Activated T-cell treated with anti-CD3 and anti-CD28 coated beads, Interleukin-2, amount 50 U/mL, for 1 hour (primary cell): ENCODE measurements at regions not wholly inside any gene's neighbourhood (a gene's known extent, or its start where the extent isn't known, plus 50 kb on each side); places are given as distances from the start of the nearest gene placed in this dataset.
"Not testable (repeated sequence)": the region's sequence is repeated elsewhere in the genome, so short reads cannot be mapped to it uniquely, and the experiment has no call there.

Source experiments
- DNase-seq: peaks from one replicate; pipeline ENCODE4 v3.0.0-alpha.2; 2020

DNA sequence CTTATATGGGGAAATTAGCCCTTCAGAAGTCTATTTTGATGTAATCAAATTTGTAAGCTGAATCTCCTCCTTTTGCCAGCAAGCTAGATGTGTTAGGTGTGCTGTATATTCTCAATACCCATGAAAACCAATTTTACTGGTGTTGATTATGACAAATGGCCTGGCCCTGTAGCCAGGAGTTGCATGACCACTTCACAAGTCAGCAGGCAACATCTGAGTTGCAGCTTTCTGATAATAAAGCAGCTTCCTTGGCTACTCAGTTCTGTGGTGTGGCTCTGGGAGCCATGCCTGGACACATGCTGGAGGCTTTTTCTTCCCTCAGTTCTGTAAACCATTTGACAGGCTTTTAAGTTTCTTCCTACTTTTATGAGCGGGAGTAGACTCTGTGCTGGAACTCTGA is 154.1 kb upstream of the CXCL13 start:
- no peak for DNase-seq

DNA sequence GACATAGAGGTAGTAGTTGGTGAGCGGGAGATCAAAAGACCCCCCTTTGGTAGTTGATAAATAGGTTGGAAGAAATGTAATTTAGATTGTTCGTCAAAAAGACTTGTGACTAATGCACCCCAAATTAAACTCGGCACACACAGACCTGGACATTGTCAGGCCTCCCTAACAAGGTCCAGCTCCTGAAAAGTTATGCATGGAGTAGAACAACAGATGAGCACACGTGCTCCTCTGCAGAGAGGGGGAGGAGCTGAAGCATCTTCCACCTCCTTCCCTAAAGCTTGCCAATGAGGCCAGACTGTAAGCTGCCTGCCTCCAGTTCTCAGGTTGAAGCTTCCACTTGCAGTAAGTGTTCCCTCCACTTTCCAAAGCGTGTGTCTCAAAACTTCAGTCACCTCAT is 153.5 kb upstream of the CXCL13 start:
- not testable (repeated sequence) for DNase-seq

DNA sequence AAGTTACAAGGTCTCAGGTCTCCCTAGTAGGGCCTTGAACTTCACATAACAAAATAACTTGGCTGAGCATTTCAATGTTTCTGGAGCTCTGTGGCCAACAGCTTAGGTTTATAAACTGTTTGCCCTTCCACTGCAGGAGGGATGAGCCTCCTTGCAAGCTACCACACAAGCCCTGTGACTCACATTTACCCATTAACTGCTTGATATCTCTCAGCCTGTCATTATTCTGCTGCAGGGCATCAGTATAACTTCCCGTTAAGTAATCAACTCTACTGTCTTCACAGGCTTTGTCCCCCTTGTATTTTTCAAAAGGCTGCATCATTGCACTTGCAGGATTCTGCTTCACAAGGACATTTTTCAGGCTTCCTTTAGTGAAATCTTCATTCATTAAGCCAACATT is 151.7 kb upstream of the CXCL13 start:
- DNase-seq = no peak

DNA sequence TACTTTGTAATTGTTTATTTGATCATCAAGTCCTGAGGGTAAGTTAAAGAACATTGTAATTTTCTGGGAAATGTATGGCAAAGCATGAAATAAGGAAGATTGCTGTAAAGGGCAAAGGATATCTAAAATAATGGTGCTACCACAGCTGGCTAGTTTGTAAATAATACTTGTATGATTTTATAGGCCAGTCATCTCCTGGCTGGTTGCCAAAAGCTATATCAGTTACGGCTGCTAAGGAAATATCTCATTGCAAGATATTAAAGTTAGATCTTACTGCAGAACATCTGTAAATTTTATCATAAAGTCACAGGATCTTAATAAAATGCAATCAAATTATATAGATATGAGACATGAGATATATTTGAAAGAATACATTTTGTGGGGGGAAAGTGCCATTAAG is 150.8 kb upstream of the CXCL13 start:
- DNase-seq = no peak

DNA sequence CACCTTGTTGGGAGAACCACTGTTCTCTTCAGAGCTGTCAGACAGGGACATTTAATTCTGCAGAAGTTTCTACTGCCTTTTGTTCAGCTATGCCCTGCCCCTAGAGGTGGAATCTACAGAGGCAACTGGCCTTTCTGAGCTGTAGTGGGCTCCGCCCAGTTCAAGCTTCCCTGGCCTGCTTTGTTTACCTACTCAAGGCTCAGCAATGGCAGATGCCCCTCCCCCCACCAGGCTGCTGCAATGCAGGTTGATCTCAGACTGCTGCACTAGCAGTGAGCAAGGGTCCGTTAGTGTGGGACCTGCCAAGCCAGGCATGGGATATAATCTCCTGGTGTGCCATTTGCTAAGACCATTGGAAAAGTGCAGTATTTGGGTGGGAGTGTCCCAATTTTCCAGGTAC is 141.5 kb upstream of the CXCL13 start:
- DNase-seq = not testable (repeated sequence)

DNA sequence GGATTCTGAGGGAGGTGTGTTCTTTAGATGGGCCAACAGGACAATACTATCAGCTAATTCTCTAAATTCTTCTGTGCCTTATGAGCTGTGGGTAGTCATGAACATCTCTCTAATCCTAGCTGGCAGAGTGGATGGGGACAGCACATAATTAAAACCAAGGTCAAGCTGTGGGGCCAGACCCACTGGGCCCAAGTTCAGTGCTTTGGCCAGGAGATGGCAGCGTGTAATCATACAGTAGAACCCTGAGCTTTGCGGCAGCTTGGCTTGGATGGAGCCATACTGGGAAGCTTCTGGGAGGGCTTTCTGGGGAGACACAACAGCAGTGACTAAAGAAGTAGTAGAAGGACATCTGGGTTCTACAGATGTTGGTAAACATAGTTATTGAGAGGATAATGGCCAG is 140.3 kb upstream of the CXCL13 start:
- no peak for DNase-seq

DNA sequence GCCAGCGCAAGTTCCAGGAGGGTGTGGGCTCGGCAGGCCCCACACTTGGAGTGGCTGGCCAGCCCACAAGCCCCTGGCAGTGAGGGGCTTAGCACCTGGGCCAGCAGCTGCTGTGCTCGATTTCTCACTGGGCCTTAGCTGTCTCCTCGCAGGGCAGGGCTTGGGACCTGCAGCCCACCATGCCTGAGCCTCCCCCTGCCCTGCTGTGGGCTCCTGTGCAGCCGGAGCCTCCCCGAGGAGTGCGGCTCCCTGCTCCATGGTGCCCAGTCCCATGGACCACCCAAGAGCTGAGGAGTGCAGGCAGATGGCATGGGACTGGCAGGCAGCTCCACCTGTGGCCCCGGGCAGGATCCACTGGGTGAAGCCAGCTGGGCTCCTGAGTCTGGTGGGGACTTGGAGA is 139.2 kb upstream of the CXCL13 start:
- no peak for DNase-seq

DNA sequence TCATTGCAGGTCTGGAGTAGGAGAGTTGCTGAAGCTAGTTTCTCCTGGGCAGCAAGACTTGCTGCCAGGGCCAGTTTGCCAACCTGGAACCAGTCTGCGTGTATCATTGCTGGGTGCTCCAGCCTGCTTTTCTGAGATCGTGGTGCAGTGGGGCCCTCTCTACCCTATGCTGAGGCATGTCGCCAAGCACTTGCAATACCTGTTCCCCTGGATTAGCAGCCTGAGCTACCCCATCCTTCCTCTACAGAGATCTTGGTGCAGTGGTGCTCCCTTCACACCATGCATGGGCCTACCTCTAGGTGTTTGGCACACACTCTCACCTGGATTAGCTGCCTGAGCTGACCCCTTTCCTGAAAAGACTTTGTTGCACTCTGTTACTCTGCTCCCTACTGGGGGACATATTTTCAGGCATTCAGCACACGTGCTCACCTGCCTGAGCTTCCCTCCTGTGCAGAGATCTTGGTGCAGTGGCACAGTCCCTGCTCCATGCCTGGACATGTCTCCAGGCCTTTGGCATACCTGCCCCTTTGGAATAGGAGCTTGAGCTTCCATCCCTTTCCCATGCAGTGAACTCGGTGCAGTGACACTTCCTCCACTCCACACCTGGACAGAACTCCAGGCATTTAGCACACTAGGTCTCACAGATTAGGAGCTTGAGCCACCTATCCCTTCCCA is 133.7 kb upstream of the CXCL13 start:
- no peak for DNase-seq

DNA sequence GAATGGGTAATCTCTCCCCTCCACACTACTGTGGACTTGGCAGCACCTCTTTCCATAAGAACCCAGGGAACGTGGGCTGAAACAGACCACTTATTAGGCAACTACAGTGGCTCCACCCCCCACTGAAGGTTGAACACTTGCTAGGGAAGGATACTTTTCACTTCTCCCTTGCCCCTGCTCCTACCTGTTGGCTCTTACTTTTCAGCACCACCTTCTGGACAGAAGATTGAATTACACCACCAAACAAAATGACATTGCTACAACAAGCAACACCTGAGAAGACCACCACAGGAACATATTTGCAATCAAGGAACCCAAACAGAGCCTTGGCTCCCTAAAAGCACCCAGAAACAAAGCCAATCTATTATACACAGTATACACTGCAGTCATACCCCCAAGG is 132.1 kb upstream of the CXCL13 start:
- DNase-seq = no peak

DNA sequence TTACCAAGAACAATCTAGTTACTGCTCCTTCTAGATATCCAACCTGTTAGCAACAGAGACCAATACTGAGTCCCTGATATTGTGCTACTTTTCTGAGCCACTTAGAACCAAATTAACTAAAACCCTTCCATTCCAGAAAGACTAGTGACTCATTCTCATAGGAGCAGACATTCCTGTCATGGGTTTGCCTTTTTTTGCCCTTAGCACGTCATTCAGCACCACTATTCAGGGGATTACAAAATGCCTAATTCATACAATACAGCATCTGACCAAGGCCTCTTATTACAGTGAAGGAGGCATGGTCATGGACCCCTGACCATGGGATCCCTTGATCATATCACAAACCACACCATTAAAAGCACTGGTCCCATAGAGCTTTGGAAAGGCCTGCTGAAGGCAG is 123.8 kb upstream of the CXCL13 start:
- DNase-seq = no peak

DNA sequence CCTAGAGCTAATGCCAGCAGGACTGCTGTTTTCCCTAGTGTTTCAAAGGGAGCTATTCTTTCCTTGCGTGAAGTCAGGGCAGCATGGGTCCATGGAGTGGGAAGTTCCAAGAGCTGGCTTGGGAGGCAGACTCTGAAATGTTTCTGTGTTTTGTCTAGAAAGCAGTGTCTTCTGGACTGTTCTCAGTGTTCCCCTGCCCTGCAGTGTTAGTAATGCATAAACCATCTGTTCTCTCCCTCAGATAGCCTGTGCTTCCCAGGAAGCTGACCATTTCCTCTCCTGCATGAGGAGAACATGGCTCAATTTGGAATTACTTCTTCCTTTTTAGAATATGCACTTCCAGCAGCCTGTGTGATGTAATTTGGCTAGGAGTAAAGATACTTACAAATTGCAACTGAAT is 116.7 kb upstream of the CXCL13 start:
- no peak for DNase-seq

DNA sequence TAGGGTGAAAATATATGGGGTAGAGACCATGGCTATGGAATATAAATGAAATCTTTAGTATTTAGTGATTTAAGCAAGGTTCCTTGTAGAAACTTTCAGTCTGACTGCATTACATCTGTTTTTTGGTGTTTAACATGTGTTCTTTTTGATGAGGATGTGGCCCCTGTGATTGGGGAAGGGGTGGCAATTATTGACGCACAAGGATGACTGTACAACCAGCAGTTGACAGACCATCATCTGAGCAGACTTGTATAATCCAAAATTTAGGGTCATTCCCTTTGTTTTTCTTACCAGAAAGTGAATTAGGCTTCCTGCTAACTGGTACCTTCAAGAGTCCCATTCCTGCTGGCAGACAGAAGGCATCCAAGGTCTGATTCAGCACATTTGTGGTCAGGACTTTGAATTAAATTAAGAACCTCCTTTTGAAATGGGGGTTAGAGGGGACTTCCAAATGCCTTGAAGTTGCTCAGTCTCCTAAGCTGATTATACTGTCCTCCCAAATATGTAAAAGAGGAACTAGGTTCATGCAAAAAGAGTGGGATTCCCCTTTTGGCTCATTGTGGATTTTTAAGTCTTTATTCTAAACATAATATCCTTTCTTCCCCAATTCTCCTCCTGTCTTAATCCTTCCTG is 112.4 kb upstream of the CXCL13 start:
- DNase-seq = no peak

DNA sequence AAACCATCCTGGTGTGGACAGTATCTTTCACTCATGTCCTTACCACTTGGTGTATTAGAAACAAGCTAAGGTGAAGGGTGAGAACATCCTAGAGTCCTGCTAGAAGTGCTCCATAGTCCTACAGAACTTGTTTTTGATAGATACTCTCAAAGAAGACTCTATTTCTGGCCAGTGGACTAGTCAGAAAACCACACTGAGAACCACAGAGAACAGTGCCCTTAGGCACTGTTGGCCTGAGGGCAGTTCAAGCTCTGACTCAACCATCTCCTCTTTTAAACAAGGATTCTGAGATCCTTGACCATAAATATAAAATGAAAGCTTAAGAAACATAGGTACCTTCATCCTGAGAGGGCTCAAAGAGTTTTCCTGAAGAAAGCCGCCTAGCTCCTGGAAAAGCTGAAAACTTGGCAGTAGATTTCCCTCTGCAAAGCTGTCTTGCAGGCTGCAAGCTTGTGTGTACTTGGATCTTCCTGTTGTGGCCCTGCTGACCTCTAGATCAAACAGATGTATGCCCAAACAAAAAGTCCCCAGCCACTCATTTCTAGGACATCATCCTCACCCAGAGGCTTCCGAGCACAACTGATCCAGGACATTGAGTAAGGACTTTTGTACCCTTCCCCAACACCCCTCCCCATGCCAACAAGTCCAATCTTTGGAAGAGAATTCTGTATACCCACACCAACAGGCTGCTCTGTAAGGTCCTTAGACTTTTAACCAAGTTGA is 111.6 kb upstream of the CXCL13 start:
- DNase-seq = no peak

DNA sequence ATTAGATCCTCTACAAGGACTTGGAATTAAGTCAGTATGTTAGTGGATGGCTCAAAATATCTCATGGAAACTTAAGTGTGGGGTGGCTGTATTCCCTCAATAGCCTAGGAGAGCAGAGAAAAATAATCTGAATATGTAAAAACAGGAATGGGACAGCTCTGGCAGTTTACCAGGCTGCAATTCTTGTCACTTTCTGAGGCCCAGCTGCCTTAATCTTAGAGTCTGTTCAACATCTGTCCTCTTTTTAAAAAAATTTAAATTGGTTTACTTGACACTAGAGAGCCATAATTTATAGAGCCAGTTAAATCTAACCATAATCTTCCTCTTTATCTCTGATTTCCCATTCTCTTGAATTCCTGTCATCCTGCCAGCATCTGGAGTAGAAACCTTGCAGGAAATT is 109.2 kb upstream of the CXCL13 start:
- DNase-seq = no peak

DNA sequence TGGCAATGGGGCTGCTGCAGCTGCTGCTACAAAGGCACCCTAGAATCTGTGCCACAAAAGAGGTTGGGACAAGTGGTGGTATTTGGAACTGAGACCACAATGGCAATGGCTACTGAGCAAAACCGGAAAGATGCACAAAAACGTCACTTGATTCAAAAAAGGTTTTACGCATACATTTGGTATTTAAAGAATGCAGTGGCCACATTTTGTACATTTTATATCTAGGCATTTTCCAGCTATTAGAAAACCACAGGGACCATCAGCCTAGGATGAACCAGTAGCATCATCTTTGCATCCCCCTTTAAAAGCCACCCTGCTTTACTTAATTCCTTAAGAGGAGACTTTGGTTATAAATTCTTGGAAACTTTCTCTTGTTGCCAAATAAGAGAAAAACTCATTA is 104.8 kb upstream of the CXCL13 start:
- no peak for DNase-seq

DNA sequence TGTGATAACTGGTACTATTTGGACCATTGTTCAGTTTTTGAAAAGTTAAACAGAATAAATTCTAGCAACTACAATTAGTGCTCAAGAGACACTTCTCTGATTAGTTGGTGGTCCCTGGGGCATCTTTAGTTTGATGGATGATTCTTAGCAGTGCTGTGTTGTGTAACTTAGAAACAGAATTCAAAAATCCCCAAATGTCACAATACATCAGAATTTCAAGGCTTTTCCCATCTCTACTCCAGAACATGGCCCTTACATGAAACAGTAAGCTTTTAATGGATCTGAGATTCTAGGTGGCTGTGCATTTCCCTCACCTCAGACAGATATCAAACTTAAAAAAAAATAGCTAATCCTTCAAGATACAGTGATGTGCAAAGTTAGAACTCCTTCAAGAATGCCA is 104.4 kb upstream of the CXCL13 start:
- DNase-seq = no peak

DNA sequence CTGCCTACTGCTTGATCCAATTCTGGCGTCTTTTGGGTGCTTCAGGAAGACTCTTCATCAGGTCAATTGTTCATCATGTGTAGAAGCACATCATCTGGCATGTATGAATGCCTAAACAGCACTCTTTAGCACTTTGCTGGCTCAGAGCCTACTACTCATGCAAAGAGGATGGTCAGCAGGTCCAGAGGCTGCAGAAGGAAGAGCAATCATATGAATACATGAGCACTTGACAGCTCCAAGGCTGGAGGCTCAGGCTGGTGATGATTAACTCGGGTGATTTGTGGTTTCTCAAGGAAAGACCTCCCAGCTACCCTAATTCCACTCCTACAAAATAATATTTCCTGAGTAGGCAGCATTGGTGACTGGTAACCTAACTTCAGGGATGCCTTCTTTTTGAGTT is 103.8 kb upstream of the CXCL13 start:
- no peak for DNase-seq

DNA sequence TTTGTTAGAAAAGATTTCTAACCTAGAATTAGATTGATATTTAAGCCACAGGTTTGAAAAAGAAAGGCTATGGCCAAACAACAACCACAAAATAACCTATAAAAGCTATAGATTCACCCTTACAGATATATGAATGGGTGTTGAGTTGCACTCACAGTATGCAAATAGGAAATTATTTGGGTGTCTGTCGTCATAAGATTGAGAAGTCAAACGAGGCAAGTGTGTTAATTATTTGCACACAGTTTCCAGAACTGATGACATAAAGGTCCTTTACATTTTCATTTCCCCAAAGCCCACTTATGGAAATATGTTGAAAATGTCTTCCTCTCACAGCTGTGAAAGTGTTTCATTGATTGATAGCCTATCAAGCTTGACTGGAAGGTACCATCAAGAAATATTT is 101.2 kb upstream of the CXCL13 start:
- DNase-seq = no peak

DNA sequence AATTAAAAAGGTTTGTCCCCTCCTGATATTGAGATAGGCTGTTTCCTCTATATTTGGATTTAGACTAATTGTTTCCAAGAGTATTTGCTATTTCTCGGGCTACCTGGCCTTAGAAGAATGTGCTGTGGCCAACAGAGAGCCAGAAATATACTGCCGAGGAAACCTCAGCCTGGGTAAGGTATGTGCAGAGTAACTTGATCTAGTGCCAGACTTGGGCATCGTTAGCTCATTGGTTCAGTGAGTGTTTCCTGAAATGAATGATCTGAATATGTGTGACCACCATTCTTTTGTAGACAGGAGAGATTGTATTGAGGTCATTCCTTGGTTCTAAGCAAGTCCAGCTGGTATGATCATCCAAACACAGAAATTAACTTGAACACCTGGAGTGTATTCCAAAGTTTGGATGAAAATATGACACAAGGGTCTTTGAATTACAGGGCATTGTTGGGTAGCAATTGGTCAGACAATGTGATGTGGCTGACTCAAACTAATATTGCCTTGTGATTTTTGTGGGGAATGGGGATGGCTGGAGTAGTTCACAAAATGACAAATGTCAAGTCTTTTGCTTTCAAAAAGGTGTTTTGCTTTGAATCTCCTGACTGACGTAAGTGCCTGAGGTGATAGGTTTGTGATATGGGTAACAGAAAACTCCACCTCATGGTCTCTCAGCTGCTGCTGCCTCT is 100.2 kb upstream of the CXCL13 start:
- DNase-seq = no peak

DNA sequence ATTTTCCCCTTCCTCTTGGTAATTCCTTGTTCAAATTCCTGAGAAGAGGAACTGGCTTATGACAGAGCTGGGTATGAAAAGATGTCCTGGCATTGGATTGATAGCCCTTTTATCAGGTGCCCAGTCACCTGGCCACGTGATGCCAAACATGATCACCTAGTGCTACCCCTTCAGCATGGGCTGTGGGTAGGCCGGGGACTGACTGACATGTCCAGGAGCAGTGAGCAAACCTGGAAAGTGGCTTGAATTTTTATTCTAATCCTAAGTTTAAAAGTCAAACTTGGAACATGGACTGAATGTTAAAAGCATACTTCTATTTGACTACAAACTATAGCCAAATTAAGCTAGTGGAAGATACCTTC is 99.7 kb upstream of the CXCL13 start:
- DNase-seq = no peak

DNA sequence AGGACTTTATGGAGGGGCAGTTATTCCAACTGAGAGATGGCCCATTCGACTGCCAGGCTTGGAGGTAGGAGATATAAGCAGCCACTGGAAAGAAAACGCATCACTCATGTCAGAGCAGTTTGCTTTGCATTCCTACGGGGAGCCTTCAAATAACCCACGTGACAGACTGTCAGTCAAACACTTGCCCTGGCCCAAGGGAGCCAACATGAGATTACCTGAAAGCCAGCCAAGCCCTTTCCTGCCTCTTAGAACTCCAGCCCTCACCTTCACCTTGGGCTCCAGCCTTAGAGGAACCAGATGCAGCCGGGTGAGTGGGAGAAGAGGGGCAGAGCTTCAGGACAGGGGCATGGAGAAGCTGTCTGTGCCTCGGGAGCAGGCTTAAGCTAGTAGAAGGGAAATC is 95.3 kb upstream of the CXCL13 start:
- no peak for DNase-seq

DNA sequence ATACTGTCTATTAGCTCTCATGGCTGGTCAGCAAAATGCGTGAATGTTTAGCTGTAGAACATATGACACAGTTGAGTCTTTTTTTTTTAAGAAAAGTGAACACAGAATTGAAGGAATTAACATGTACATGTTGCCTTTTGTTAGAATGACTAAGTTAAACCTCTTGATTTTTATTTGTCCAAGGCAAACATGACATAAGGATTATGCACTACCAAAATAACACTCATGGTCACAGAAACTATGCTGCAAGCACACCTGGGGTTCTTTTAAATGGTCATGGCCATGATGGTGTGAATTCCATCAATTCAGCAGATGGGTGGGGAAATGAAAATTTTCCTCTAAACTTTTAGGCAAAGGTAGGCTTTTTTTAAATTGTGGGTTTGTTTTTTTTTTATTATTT is 80.1 kb upstream of the CXCL13 start:
- no peak for DNase-seq

DNA sequence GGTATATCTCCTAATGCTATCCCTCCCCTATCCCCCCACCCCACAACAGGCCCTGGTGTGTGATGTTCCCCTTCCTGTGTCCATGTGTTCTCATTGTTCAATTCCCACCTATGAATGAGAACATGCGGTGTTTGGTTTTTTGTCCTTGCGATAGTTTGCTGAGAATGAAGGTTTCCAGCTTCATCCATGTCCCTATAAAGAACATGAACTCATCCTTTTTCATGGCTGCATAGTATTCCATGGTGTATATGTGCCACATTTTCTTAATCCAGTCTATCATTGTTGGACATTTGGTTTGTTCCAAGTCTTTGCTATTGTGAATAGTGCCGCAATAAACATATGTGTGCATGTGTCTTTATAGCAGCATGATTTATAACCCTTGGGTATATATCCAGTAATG is 77.7 kb upstream of the CXCL13 start:
- not testable (repeated sequence) for DNase-seq

DNA sequence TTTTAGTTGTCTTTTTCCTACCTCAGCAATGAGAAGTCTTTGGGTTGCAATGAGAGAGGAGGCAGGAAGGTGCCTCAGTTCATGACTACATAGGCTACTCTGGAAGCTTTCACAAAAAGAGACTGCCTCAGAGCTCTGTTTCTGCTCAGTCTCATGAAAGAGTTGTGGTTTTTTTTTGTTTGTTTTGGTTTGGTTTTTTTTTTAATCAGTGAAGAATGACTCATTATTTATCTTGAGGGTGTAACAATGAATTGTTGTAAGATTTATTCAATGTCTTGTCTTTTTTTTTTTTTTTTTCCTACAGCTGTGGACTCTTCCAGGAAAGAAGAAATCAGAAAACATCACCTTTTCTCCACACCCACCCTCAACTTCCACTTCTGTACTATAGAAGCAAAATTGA is 67.5 kb upstream of the CXCL13 start:
- DNase-seq = no peak
